Hepatocyte (in vitro differentiated cells): ENCODE measurements at regions not wholly inside any gene's neighbourhood (a gene's known extent, or its start where the extent isn't known, plus 50 kb on each side); places are given as distances from the start of the nearest gene placed in this dataset.

Experiments used
- EZH2 ChIP-seq: fragments of 200-600 bp; sonication (generic); IDR thresholded peaks from 2 replicates; pipeline ENCODE4 v1.6.1; 2016; ENCODE audit warnings: antibody characterized with exemption, mild to moderate bottlenecking, borderline replicate concordance
- EZH2phosphoT487 ChIP-seq: fragments of 200-600 bp; sonication (generic); IDR thresholded peaks from one replicate; pipeline ENCODE4 v1.6.1; 2018; ENCODE audit warnings: antibody characterized with exemption, mild to moderate bottlenecking, low read depth, moderate library complexity; ENCODE audit not compliant: unreplicated experiment, severe bottlenecking
- TF ChIP-seq, protein P1 (sequence below): fragments of 200-600 bp; sonication (generic); IDR thresholded peaks from 2 replicates; pipeline ENCODE4 v1.5.1; 2016; ENCODE audit warnings: antibody characterized with exemption, mild to moderate bottlenecking; ENCODE audit not compliant: poor library complexity

DNA sequence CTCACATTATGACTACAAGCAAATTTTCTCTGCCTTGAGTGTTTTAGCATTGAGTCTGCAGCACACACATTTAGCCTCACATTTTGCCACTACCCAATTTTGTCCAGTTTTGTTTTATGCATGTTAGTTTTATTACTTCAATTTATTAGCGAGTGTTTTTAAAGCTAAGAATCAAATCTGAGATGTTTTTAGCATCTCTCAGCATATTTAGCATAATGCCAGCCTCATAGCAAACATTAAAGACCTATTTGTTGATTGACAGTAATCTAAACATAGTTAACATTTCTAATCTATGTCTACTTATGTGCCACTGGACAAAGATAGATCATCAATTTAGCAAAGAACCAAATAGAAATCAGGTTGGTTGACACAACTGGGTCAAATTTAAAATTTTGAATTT lies 94.1 kb upstream of the NXPH2 start:
- TF ChIP-seq EZH2phosphoT487 (no peak), EZH2 (no peak)
- TF ChIP-seq, protein P1, sequence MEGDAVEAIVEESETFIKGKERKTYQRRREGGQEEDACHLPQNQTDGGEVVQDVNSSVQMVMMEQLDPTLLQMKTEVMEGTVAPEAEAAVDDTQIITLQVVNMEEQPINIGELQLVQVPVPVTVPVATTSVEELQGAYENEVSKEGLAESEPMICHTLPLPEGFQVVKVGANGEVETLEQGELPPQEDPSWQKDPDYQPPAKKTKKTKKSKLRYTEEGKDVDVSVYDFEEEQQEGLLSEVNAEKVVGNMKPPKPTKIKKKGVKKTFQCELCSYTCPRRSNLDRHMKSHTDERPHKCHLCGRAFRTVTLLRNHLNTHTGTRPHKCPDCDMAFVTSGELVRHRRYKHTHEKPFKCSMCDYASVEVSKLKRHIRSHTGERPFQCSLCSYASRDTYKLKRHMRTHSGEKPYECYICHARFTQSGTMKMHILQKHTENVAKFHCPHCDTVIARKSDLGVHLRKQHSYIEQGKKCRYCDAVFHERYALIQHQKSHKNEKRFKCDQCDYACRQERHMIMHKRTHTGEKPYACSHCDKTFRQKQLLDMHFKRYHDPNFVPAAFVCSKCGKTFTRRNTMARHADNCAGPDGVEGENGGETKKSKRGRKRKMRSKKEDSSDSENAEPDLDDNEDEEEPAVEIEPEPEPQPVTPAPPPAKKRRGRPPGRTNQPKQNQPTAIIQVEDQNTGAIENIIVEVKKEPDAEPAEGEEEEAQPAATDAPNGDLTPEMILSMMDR = no peak
